Activated naive CD4-positive, alpha-beta T cell treated with anti-CD3 and anti-CD28 coated beads, Interleukin-2, amount 50 U/mL, for 72 hours (primary cell): ENCODE measurements at regions not wholly inside any gene's neighbourhood (a gene's known extent, or its start where the extent isn't known, plus 50 kb on each side); places are given as distances from the start of the nearest gene placed in this dataset.

Experiments
- ATAC-seq, 2 donors: fragments of 150-1000 bp; cut with Tn5 transposase; 2 replicates each; pipeline ENCODE4 v1.10.0; 2021; ENCODE audit warnings: mild to moderate bottlenecking in 2 of 2, moderate library complexity in 2 of 2
- DNase-seq, 2 donors: peaks; one replicate each; pipeline ENCODE4 v3.0.0; 2021 to 2022; ENCODE audit warnings: low spot score in 2 of 2
- H3K27ac Mint-ChIP-seq, 2 donors: one replicate each; pipeline ENCODE4 v1.8.0; 2022; ENCODE audit warnings: mild to moderate bottlenecking in 2 of 2, mixed read lengths in 2 of 2
- H3K36me3 Mint-ChIP-seq, 2 donors: one replicate each; pipeline ENCODE4 v1.8.0; 2022; ENCODE audit warnings: mixed read lengths in 2 of 2
- H3K9me3 Mint-ChIP-seq, 2 donors: one replicate each; pipeline ENCODE4 v1.8.0; 2022; ENCODE audit warnings: mixed read lengths in 2 of 2

- no peak for ATAC-seq
- H3K27ac Mint-ChIP-seq = no peak overlapping the region
These were observed 374.6 kb downstream of the IRS1 start for GRCh38 chr2:226424971-226425370.

DNA sequence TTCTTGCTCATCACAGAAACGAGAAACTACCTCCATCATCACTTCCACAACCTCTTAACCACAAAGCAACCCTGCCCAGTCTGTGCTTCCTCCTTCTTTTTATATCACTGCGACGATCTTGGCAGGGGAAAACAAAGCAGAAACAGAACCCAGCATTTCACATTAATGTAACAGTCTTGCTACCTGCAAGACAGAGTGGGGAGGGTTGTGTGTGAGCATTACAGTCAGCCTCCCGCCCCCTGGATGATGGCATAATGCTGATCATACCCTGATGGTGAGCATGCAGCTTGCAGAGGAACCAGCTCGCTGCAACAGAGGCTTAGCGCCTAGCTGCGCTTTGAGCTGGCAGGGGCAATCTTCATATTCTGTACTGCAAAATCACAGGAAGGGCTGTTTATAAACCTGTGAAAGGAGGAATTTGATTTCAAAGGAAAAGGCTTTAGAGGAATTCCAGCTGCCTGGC is 376.1 kb downstream of the IRS1 start:
- DNase-seq = peak in 1 of 2 donors; percentile 25
- Mint-ChIP-seq H3K27ac (no peak overlapping the region), H3K9me3 (no peaks in the 10 kb centered on the region), H3K36me3 (no peaks in the 10 kb centered on the region)
- peak; percentile 88 to 94 for ATAC-seq

More at GRCh38 chr2:226424971-226425370, 374.6 kb downstream of the IRS1 start:
- Mint-ChIP-seq H3K9me3 (no peaks in the 10 kb centered on the region), H3K36me3 (no peaks in the 10 kb centered on the region)
- DNase-seq = no peak

GRCh38 chr2:226420646-226421045 is 379.0 kb downstream of the IRS1 start:
- Mint-ChIP-seq H3K27ac (no peak overlapping the region), H3K9me3 (no peaks in the 10 kb centered on the region), H3K36me3 (no peaks in the 10 kb centered on the region)
- DNase-seq (no peak), ATAC-seq (no peak)

- ATAC-seq (no peak), DNase-seq (no peak)
- no peaks in the 10 kb centered on the region for H3K36me3 Mint-ChIP-seq
- no peak overlapping the region for H3K27ac Mint-ChIP-seq
- H3K9me3 Mint-ChIP-seq = no peaks in the 10 kb centered on the region
These were observed 381.1 kb downstream of the IRS1 start for GRCh38 chr2:226418521-226418920.

DNA sequence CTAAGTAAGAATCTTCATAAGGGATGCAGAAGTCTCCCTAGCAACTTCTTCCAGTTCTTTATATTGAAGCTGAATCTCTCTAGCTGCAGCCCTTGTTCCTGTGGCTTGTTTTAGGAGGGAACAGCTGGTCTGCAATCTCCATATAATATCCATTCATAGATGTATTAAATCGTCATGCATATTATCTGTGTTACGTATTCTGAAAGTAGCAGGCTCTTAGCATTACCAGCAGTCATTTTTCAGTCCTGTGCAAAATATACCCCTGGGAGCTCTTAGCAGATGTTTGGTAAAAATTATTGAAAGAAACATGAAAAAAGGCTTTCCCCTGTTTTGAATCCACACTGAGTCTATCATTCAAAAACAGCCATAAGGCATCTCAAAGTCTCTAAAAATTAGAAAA is 385.3 kb downstream of the IRS1 start:
- no peaks in the 10 kb centered on the region for H3K36me3 Mint-ChIP-seq
- no peak for DNase-seq
- H3K9me3 Mint-ChIP-seq = peaks cover 0 to 4% of the 10 kb centered on the region in 2 donors

DNA sequence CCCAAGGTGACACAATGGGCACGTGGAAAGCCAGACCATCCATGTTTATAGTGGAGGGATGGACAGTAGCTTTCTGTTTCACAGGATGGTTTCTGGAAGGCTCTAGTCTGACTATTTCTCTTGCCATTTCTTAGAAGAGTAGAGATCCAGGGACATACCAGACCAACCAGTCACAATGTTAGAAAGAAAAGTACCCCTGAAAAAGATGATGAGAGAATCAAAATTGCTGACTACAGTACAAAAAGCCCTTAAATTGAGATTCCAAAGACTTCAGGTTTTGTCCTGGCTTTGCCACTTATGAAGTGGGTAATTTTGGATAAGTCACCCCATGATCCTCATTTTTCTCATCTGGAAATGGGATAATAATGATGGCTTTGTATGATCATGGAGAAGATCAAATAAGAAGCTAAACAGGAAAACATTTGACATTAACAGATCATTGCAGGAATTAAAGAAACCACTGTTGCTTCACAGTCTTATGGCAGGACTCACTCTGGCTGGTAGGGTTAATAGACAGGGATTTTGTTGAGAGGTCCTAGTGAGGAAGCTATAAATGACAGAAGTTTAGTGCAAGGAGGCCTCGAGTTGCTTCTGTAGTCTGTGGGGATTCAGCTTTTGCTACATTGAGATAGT is 386.0 kb downstream of the IRS1 start:
- ATAC-seq = no peak
- Mint-ChIP-seq H3K9me3 (peaks cover 0 to 4% of the 10 kb centered on the region in 2 donors), H3K36me3 (no peaks in the 10 kb centered on the region), H3K27ac (no peak overlapping the region)
- DNase-seq = no peak

More for the DNA sequence above, 385.3 kb downstream of the IRS1 start:
- ATAC-seq = no peak
- H3K27ac Mint-ChIP-seq = no peak overlapping the region

- no peak for ATAC-seq
- peaks cover 0 to 4% of the 10 kb centered on the region in 2 donors for H3K9me3 Mint-ChIP-seq
These were observed 387.8 kb downstream of the IRS1 start for GRCh38 chr2:226411727-226412360.

GRCh38 chr2:226411205-226411604 is 388.4 kb downstream of the IRS1 start:
- Mint-ChIP-seq H3K36me3 (no peaks in the 10 kb centered on the region), H3K27ac (no peak overlapping the region), H3K9me3 (peaks cover 0 to 4% of the 10 kb centered on the region in 2 donors)
- DNase-seq (no peak), ATAC-seq (no peak)

More at GRCh38 chr2:226411727-226412360, 387.8 kb downstream of the IRS1 start:
- no peaks in the 10 kb centered on the region for H3K36me3 Mint-ChIP-seq
- H3K27ac Mint-ChIP-seq = no peak overlapping the region
- no peak for DNase-seq

- no peak overlapping the region for H3K27ac Mint-ChIP-seq
- H3K36me3 Mint-ChIP-seq = no peaks in the 10 kb centered on the region
- H3K9me3 Mint-ChIP-seq = peaks cover 0 to 4% of the 10 kb centered on the region in 2 donors
- DNase-seq = no peak
- ATAC-seq = no peak
These were observed 389.3 kb downstream of the IRS1 start for GRCh38 chr2:226410247-226410835.

DNA sequence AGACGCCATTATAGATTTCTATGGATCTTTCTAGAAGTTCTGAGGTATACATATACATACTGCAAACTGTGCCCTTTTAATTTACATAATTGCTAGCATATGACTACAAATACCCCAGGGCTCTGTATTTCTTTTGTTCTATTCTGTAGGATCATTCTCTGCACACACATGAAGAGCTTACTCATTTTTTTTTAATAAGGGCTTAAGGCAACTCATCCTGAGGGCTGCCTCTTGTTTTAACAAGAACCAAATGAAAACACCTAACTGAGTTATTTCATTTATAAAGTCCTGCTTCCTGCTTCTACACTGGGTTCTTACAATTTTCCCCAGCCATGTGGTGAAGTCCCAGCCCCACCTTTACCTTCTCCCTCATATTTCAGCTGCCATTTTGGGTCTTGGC is 390.5 kb downstream of the IRS1 start:
- Mint-ChIP-seq H3K27ac (no peak overlapping the region), H3K36me3 (no peaks in the 10 kb centered on the region), H3K9me3 (peaks cover 0 to 4% of the 10 kb centered on the region in 2 donors)
- no peak for DNase-seq
- no peak for ATAC-seq

DNA sequence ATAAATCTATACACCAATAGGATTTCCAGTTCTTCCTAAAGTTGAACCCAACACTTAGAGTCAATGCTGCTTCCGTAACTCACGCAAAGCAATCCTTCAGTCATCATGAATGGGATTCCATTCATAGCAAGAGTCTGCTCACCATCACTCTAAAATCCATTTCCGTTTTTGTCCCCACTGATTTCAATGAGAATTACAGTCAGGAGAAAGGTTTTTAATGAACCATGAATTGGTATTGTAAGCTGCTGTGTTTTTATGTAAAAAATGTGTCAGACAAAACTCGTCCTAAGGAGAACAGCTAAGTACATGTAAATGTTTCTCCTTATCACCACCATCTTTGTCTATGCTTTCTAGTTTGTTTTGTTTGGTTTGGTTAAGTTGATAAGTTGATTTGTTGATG is 391.5 kb downstream of the IRS1 start:
- ATAC-seq (no peak), DNase-seq (no peak)
- no peaks in the 10 kb centered on the region for H3K36me3 Mint-ChIP-seq
- H3K27ac Mint-ChIP-seq = no peak overlapping the region
- H3K9me3 Mint-ChIP-seq = peaks cover 0 to 4% of the 10 kb centered on the region in 2 donors

- ATAC-seq = no peak
- Mint-ChIP-seq H3K9me3 (peaks cover 0 to 4% of the 10 kb centered on the region in 2 donors), H3K36me3 (no peaks in the 10 kb centered on the region), H3K27ac (no peak overlapping the region)
- DNase-seq = no peak
These were observed 392.5 kb downstream of the IRS1 start for GRCh38 chr2:226407135-226407534.

- peaks cover 0 to 4% of the 10 kb centered on the region in 2 donors for H3K9me3 Mint-ChIP-seq
- H3K36me3 Mint-ChIP-seq = no peaks in the 10 kb centered on the region
- H3K27ac Mint-ChIP-seq = no peak overlapping the region
- DNase-seq = no peak
- no peak for ATAC-seq
These were observed 394.2 kb downstream of the IRS1 start for GRCh38 chr2:226405465-226405864.

DNA sequence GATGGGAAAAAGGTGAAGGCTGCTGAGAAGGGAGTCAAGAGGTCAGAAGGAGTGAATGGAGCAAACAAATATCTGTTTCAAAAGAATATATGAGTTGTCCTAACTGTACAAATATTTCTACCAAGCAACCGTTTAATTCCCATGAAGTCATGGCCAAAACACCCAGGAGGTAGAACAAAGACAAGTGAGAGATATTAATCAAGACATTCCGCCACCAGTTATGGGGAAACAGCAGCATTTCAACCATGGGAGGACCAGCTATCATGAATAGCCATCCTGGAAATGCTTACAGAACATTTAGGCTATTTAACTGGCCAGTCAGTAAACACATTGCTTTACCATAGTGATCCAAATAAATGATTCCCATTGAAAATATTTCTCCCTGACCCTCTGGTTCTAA is 396.3 kb downstream of the IRS1 start:
- Mint-ChIP-seq H3K27ac (no peak overlapping the region), H3K36me3 (no peaks in the 10 kb centered on the region), H3K9me3 (no peaks in the 10 kb centered on the region)
- ATAC-seq (no peak), DNase-seq (no peak)

DNA sequence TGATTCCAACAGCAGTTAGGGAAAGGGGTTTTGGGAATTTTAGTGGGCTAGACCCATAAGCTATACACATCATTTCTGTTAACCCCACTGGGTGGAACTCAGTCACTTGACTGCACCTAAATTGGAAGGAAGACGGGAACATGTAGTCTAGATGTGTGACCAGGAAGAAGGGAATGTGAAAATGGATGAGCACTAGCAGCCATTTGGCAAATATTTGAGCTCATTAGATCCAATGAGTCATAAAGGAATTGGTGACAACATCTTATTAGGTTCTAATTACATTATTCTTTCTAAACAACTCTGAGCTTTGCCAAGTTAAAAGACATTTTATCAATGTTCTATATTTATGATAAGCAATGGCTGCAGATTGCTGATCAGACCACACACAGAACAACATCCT is 400.6 kb downstream of the IRS1 start:
- H3K9me3 Mint-ChIP-seq = no peaks in the 10 kb centered on the region
- no peak overlapping the region for H3K27ac Mint-ChIP-seq
- no peak for DNase-seq
- no peaks in the 10 kb centered on the region for H3K36me3 Mint-ChIP-seq
- ATAC-seq = no peak

- no peaks in the 10 kb centered on the region for H3K9me3 Mint-ChIP-seq
- no peak for DNase-seq
- ATAC-seq = no peak
- no peak overlapping the region for H3K27ac Mint-ChIP-seq
- H3K36me3 Mint-ChIP-seq = no peaks in the 10 kb centered on the region
These were observed 401.0 kb downstream of the IRS1 start for GRCh38 chr2:226398580-226398979.

- Mint-ChIP-seq H3K27ac (no peak overlapping the region), H3K9me3 (no peaks in the 10 kb centered on the region), H3K36me3 (no peaks in the 10 kb centered on the region)
- ATAC-seq (no peak), DNase-seq (no peak)
These were observed 403.1 kb downstream of the IRS1 start for GRCh38 chr2:226396541-226396940.

GRCh38 chr2:226387499-226387942 is 412.1 kb downstream of the IRS1 start:
- no peak overlapping the region for H3K27ac Mint-ChIP-seq
- H3K36me3 Mint-ChIP-seq = no peaks in the 10 kb centered on the region
- DNase-seq = no peak
- H3K9me3 Mint-ChIP-seq = no peaks in the 10 kb centered on the region
- no peak for ATAC-seq
